Astrocyte of the hippocampus (primary cell): ENCODE measurements at regions not wholly inside any gene's neighbourhood (a gene's known extent, or its start where the extent isn't known, plus 50 kb on each side); places are given as distances from the start of the nearest gene placed in this dataset.

Source experiments
- DNase-seq: peaks from one replicate; pipeline ENCODE4 v3.0.0; 2011; ENCODE audit warnings: low read depth, low spot score

GRCh38 chr7:106420210-106420609 lies 135.4 kb upstream of the NAMPT start:
- DNase-seq: no peak

GRCh38 chr7:106419455-106420182 lies 134.8 kb upstream of the NAMPT start:
- peak; percentile 2 for DNase-seq

- DNase-seq: peak; percentile 85
Observed at GRCh38 chr7:106418526-106418925, 133.7 kb upstream of the NAMPT start.

- peak; percentile 22 for DNase-seq
Observed at GRCh38 chr7:106418094-106418493, 133.3 kb upstream of the NAMPT start.

GRCh38 chr7:106417273-106417902 lies 132.6 kb upstream of the NAMPT start:
- DNase-seq: no peak

- DNase-seq: no peak
Observed at GRCh38 chr7:106416430-106416829, 131.6 kb upstream of the NAMPT start.

- no peak for DNase-seq
Observed at GRCh38 chr7:106415433-106415832, 130.7 kb upstream of the NAMPT start.

- DNase-seq: no peak
Observed at GRCh38 chr7:106413446-106413845, 128.7 kb upstream of the NAMPT start.

- DNase-seq: no peak
Observed at GRCh38 chr7:106405697-106406141, 120.9 kb upstream of the NAMPT start.

- no peak for DNase-seq
Observed at GRCh38 chr7:106402898-106403297, 118.1 kb upstream of the NAMPT start.

- DNase-seq: no peak
Observed at GRCh38 chr7:106400923-106401322, 116.1 kb upstream of the NAMPT start.

GRCh38 chr7:106398786-106399185 lies 114.0 kb upstream of the NAMPT start:
- DNase-seq: no peak

GRCh38 chr7:106397994-106398393 lies 113.2 kb upstream of the NAMPT start:
- no peak for DNase-seq

GRCh38 chr7:106394526-106394925 lies 109.7 kb upstream of the NAMPT start:
- no peak for DNase-seq

- no peak for DNase-seq
Observed at GRCh38 chr7:106393564-106394251, 108.9 kb upstream of the NAMPT start.

- no peak for DNase-seq
Observed at GRCh38 chr7:106392590-106392989, 107.8 kb upstream of the NAMPT start.

- no peak for DNase-seq
Observed at GRCh38 chr7:106392144-106392543, 107.4 kb upstream of the NAMPT start.

GRCh38 chr7:106386958-106387357 lies 102.2 kb upstream of the NAMPT start:
- no peak for DNase-seq

- no peak for DNase-seq
Observed at GRCh38 chr7:106384373-106384772, 99.6 kb upstream of the NAMPT start.

- no peak for DNase-seq
Observed at GRCh38 chr7:106382929-106383328, 98.1 kb upstream of the NAMPT start.

GRCh38 chr7:106382129-106382528 lies 97.3 kb upstream of the NAMPT start:
- DNase-seq: no peak

- DNase-seq: no peak
Observed at GRCh38 chr7:106381252-106381651, 96.5 kb upstream of the NAMPT start.
